Epithelial cell of proximal tubule (primary cell): ENCODE measurements at regions not wholly inside any gene's neighbourhood (a gene's known extent, or its start where the extent isn't known, plus 50 kb on each side); places are given as distances from the start of the nearest gene placed in this dataset.
A peak's percentile ranks its signal among the peaks of the same experiment; 100 is the strongest.
"Not testable (repeated sequence)": the region's sequence is repeated elsewhere in the genome, so short reads cannot be mapped to it uniquely, and the experiment has no call there.

Experiments
- DNase-seq: peaks from one replicate; pipeline ENCODE4 v3.0.0-alpha.2; 2011; ENCODE audit warnings: low read depth
- H3K4me3 ChIP-seq: 2 replicates; pipeline ENCODE4 v1.5.1; 2011; ENCODE audit warnings: low read depth, mild to moderate bottlenecking, low read length
- CTCF ChIP-seq: conservative IDR thresholded peaks from 2 replicates; pipeline ENCODE4 v1.5.1; 2012; ENCODE audit warnings: low read depth, mild to moderate bottlenecking, low read length

- no peak for DNase-seq
- no peak overlapping the region for H3K4me3 ChIP-seq
- TF ChIP-seq CTCF = no peak
These were observed 131.0 kb downstream of the CXCL12 start for GRCh38 chr10:44253769-44254462.

GRCh38 chr10:44252631-44253030, 132.3 kb downstream of the CXCL12 start:
- H3K4me3 ChIP-seq, DNase-seq: not testable (repeated sequence)

- DNase-seq, H3K4me3 ChIP-seq: not testable (repeated sequence)
These were observed 135.0 kb downstream of the CXCL12 start for GRCh38 chr10:44249933-44250332.

- no peak for DNase-seq
- TF ChIP-seq CTCF = no peak
- H3K4me3 ChIP-seq = no peak overlapping the region
These were observed 135.4 kb downstream of the CXCL12 start for GRCh38 chr10:44249490-44249889.

- DNase-seq, H3K4me3 ChIP-seq: not testable (repeated sequence)
These were observed 138.2 kb downstream of the CXCL12 start for GRCh38 chr10:44246700-44247099.

- not testable (repeated sequence) for DNase-seq, H3K4me3 ChIP-seq
These were observed 138.6 kb downstream of the CXCL12 start for GRCh38 chr10:44246287-44246686.

GRCh38 chr10:44245601-44245938, 139.3 kb downstream of the CXCL12 start:
- peak; percentile 38 for DNase-seq
- no peak overlapping the region for H3K4me3 ChIP-seq
- TF ChIP-seq CTCF = no peak

- TF ChIP-seq CTCF = no peak
- no peak for DNase-seq
- H3K4me3 ChIP-seq = no peak overlapping the region
These were observed 139.9 kb downstream of the CXCL12 start for GRCh38 chr10:44244745-44245600.

- no peak for TF ChIP-seq CTCF
- no peak for DNase-seq
- no peak overlapping the region for H3K4me3 ChIP-seq
These were observed 140.9 kb downstream of the CXCL12 start for GRCh38 chr10:44243851-44244510.
